HG03196 (cell line): ENCODE measurements at regions not wholly inside any gene's neighbourhood (a gene's known extent, or its start where the extent isn't known, plus 50 kb on each side); places are given as distances from the start of the nearest gene placed in this dataset.
"Not testable (repeated sequence)": the region's sequence is repeated elsewhere in the genome, so short reads cannot be mapped to it uniquely, and the experiment has no call there.

ENCODE experiments used
- ATAC-seq: cut with Tn5 transposase; IDR thresholded peaks from one replicate; pipeline ENCODE4 v1.9.1; 2021; ENCODE audit not compliant: unreplicated experiment

DNA sequence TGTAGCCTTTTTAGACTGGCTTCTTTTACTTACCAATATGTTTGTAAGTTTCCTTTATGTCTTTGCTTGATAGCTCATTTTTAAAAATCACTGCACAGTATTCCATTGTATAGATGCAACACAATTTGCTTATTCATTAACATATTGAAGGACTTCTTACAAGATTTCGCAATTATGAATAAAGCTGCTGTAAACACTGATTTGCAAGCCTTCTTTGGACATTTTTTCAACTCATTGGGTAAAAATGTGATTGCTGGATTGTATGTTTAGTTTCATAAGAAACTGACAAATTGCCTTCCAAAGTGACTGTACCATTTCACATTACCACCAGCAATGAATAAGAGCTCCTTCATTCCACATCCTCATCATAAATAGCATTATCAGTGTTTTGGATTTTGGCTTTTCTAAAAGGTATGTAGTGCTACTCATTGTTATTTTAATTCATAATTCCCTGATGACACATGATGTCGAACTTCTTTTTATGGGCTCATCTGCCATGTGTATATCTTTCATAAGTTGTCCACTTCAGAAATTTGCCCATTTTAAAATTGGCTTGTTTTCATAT, 80.7 kb downstream of the TFAP2B start:
- ATAC-seq, result no peak

DNA sequence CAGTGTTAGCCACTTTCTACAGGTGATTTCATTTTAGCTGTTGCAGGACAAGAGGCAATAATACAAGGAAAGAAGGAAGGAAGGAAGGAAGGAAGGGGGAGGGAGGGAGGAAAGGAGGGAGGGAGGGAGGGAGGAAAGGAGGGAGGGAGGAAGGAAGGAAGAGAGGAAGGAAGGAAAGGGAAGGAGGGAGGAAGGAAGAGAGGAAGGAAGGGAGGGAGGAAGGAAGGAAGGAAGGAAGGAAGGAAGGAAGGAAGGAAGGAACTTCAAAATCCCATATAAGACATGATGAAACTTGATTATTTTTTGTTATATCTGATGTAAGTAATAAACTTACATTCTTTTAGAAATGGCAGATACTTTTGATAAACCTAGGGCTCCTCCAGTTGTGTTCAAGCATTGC, 83.6 kb downstream of the TFAP2B start:
- no peak for ATAC-seq

DNA sequence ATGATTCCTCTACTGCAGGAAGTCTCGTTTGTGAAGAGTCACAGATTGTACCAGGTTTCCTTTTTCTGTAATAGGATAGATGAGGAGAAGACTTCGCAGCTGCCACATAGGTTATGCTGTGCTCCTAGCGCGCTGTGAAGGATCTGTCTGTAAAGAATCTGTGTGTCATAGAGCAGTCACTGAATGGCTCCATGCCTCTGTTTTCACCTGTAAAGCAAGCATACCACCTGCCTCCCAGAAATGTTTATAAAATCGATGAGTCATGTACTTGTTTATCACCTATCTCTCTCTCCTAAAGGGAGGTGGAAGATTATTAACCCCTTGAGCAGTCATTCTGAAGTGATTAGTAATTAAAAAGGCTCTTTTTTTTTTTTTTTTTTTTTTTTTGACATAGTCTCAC, 86.6 kb downstream of the TFAP2B start:
- ATAC-seq, result no peak

DNA sequence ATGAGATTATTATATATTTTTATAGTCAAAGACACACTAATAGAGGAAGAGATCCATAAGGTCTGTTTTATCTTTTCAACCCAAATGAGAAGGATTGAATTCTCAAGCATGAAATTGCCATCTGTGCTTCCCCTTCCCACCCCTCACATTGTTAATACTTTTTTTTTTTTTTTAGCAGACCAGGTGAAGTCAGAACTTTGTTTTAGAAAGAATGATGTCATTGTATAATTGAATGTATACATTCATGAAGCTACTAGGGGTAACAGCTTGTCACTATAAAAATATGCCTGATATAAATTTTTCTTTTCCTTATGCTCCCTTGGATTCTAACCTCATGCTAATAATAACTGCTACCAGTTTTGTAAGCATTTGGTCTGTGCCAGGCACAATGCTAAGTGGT, 88.9 kb downstream of the TFAP2B start:
- ATAC-seq, result no peak

DNA sequence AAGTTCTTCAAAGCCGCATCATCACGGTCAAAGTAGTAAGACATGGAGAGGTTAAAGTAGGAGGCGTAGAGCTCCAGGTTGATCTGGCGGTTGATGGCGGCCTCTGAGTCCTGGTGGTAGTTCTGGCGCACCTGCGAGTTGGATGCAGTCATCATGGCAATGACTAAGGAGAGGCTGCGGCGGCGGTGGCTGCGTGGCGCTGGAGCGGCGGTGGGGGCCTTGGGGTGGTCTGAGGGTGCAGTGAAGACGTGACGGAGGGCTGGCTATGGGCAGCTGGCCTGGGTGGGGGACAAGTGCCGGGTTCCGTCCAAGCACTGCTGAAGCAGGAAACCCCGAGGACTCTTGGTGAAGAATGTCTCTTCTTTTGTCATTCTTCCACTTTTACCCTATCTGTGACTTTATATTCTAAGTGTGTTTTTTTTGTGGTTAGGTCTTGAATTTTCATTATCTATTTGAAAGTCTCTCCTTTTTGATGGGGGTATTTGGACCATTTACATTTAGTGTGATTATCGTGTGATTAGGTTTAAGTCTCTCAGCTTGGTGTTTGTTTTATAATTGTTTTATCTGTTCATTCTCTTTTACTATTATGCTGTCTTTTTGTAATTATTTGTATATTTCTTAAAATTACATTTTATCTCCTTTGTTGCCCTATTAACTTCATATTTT, 94.6 kb downstream of the TFAP2B start:
- ATAC-seq, result no peak

DNA sequence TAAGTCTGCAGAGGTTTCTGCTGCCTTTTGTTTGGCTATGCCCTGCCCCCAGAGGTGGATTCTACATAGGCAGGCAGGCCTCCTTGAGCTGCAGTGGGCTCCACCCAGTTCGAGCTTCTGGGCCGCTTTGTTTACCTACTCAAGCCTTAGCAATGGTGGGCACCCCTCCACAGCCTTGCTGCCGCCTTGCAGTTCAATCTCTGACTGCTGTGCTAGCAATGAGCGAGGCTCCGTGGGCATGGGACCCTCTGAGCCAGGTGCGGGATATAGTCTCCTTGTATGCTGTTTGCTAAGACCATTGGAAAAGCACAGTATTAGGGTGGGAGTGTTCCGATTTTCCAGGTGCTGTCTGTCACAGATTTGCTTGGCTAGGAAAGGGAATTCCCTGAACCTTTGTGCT, 102.7 kb downstream of the TFAP2B start:
- ATAC-seq, result not testable (repeated sequence)

DNA sequence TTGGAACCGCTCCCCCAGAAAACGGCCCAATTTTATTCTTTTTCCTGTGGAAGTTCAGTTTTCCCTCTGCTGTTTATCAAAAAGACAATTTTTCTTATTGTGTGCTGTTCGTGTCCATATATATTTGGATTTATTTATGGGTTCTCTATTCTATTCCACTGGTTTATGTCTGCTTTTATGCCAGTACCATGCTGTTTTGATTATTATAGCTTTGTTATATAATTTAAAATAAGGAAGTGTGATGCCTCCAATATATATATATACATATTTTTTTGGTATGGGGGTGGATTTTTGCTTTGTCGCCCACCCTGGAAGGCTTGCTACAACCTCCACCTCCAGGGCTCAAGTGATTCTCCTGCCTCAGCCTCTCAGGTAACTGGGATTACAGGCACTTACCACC, 103.3 kb downstream of the TFAP2B start:
- no peak for ATAC-seq

DNA sequence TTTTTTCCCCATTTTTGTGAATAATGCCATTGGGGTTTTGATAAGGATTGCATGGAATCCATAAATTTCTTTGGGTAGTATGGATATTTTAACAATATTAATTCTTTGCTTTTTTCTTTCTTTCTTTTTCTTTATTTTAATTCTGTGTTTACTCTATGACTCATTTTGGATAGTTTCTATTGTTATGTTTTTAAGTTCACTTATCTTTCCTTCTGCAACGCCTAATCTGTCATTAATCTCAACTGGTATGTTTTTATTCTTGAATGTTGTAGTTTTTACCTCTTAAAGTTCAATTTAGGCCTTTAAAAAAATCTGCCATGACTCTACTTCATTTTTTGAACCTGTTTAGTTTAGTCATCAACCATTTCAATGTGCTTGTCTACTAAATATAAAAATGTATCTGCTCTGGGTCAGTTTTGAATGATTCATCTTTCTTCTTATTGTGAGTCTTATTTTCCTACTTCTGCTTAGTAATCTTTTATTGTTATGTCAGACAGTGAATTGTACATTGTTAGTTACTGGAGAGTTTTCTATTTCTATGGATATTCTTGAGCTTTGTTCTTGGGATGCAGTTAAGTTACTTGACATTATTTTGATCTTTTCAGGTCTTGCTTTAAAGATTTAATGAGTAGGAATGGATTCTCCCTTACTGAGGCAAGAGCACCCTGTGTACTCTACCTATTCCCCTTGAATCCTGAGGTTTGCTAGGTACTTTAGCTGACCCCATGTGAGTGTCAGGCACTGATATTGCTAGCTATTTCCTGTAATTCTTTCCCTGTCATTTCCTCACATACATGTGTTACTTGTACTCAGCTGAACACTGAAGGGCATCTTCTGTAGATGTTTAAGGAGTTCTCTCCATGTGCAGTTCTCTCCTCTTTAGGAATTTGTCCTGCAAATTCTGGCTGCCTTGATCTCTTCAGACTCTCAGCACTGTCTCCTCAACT, 104.2 kb downstream of the TFAP2B start:
- ATAC-seq, result no peak

DNA sequence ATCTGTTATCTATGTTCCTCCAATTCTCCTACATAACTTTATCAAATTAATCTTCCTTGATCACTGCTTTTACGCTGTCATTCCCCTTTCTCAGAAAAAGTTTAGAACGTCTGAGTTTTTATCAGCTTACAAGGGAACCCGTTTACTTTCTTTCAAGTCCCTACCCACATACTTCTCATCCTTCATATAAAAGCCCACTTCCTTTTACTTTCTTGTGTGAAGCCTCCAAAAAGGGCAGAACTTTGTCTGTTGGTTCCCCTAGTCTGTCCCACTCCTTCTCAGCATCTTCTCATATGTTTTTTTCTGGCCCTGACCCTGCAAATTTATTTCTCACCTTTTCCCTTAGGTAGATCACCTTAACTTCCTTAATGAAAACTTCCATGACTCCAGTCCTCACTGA, 106.1 kb downstream of the TFAP2B start:
- ATAC-seq, result no peak

DNA sequence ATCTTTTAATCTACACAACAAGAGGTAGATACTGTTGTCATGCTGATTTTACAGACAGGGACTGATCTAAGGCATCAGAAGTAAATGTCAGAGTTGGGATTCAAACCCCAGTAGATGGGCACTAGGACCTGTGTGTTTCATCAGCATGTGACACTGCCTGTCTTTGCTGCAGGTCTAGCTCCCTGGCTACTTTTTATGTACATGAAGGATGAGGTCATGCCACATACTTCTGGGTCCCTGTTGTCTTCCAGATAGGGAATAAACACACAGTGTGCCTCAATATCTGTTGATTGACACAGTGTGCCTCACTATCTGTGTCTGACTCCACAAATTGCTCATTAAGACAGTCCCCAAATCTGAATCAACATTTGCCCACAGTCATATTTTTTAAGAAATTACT, 106.9 kb downstream of the TFAP2B start:
- ATAC-seq, result no peak

DNA sequence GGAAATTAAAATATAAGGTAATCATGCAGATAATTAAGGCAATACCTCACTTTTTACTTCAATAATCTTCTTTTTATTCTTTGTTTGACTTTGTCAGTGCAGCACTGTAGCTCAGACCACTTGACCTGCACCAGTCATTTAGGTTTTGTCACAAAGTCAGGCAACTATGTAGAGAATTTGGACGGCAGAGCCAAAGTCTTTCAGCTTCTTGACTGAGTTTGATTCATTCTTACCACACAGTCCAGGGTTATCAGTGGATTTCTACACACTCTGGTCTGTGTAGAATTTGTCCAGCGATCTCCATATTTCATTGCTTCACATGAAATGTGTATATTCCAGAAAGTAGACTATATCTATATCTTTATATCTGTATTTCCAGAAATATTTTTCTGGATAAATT, 107.3 kb downstream of the TFAP2B start:
- no peak for ATAC-seq

DNA sequence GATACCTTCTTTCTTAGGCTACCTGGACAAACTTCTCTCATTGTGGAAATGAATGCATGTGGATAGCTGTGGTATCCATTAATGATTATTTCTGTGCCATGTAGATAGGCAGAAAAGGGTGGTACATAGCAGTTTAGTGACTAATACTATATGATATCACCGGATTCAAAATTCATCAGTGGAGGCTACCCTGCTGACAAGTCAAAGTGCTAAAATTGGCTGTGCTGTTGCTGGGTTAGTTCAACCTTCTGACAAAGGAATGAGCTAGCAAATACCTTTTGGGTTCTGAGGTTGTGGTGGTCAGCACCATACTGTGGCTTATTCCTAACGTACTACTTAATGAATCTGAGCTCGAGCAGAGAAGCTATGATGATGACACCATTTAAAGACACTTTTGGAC, 109.1 kb downstream of the TFAP2B start:
- ATAC-seq, result no peak

DNA sequence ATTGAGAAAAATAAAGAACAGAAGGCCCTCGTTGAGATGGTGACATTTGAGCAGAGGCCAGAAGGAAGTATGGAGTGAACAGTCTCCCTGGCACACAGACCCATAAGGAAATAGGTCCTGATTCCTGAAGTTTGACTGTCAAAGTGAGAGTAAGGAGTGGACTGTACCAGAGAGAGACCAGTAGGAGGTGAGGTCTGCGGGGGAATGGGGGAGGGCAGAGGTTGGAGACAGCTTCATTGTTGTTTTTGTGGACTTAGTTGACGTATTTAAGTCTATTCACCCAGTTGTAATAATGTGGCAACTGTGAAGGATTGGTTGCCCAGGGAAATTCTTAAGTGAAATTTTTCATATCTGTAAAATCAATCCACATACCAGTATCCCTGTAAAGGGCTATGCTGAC, 110.7 kb downstream of the TFAP2B start:
- ATAC-seq, result no peak

DNA sequence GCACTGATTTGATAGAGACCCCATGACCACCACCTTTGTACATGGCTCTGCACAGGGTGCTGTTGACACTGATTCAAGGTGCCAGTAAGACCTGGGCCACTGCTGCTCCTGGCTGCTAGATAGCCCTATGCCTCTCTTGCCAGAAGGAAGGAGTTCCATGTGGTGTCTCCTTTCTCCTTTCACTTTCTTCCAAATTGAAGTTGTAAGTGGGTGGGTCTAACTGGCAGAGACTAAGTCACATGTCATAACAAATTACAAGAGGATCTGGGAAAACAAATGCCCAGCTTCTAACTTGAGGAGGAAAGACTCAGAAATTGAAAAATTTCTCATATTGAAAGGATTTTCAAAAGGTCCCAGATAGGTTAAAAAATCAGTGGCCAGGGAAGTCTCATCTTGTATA, 116.8 kb downstream of the TFAP2B start:
- no peak for ATAC-seq

DNA sequence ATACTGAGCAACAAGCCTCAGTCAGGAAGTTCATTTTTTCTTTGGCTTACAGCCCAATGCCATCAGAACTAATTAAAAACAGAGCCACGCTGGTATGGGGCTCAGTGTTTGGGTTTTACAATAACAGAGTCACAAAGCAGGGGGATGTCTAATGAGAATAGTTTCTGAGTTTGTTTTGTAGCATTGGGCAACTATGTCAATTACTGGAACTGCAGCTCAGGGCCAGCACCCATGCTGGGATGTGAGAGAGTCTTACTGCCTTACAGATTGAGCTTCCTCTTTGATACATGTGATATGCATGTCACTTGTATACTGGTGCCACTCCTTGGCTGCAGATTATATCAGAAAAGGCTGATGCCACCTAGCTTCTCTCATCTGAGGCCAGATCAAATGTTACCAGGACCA, 117.6 kb downstream of the TFAP2B start:
- no peak for ATAC-seq

DNA sequence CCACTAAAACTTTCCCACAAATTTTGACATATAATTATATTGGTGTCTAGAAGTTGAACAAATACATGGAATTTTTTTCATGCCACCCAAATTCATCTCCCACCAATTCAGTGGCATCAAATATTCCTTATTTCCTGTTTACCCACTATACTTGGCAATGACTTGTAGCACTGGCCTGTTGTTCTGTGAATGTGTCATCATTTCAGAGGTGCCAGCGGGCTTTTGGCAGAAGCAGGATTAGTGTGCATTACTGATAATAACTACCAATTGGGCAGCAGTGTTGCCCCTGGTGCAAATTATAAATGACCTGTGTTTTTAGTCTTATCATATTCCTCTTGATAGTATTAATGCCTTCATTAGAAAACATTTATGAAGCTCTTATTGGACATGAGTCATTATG, 121.3 kb downstream of the TFAP2B start:
- no peak for ATAC-seq

DNA sequence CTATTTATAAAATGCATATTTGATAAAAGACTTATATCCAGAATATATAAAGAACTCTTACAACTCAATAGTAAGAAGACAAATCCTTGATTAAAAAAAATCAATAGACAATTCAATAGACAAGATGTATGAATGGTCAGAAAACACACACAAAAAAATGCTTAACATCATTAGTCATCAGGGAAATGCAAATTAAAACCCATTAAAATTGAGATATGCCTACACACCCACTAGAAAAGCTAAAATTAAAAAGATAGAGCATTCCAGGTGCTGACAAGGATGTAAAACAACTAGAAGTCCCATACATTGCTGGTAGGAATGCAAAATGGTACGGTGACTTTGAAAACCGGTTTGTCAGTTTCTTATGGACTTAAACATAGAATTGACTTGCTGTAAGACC, 127.1 kb downstream of the TFAP2B start:
- ATAC-seq, result no peak

DNA sequence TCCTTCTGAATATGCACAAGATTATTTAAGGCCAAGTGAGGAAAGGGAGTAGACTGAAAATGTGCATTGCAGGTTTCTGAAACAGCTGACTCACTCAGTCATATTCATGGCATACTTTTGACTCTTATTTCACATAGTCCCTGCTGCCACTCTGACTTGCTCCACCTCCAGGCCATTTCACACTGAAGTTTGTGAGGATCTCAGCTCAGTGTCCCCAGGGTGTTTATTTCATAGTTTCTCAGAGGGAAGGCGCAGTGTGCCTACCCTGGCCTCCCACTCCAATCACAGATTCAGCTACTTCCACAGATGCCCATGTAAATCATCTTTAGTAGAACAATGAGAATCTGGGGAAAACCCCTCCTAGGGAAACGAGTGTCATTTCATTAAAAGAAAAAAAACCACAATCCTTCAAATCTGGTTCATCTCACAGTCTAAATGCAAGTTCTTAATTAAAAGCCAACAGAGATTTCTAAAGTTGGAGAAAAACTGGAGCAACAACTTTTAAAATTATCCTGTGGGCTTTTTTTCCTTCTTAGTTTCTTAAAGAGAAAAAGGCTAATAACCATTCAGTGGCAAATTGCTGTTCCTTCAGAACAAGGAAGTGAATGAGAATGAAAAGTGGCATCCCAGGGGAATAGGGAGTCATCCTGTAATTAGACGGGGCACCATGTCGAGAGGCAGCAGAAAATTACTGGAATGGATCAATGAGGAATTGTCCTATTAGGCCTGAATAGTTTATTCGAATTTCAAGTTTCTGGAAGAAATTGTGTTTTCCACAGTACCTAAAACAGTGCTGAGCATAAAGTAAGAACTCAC, 133.6 kb downstream of the TFAP2B start:
- ATAC-seq, result peak; percentile 65

DNA sequence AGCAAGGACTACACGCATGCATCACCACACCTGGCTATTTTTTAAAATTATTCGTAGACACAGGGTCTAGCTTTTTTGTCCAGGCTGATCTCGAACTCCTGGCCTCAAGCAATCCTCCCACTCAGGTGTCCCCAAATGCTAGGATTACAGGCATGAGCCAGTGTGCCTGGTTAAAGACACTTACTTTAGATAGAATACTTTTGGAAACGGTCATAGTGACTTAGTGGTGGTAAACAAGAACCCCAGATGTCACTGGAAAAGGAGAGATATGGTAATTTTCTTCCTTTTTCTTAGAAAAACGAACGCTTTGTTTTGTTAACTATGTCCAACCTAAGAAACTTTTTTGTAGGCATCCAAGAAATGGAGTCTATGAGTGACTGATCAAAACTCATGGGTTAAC, 137.3 kb downstream of the TFAP2B start:
- ATAC-seq, result no peak

DNA sequence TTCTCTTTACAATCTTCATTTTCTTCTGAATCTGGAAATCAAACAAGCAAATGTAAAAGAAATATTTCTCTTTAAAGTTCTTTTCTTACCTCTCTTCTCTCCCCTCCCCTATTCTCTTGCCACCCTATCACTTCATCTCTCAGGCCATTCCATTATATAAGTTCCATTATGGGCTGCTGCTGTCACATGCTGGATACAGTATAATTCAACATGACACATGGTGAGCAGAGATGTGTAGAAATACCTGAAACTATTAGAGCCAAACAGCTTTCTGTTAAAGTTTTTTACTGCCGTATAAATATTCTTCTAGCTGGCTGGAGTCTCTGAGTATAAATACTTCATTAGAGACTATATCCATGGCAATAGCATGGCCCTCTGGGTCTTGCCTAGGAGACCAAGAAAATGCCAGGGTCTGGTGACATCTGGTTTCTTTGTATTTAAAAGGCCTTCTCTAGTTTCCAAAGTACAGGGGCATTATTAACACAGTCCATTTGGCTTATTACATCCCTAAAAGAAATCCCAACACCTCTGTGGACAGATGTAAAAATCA, 139.6 kb downstream of the TFAP2B start:
- no peak for ATAC-seq

DNA sequence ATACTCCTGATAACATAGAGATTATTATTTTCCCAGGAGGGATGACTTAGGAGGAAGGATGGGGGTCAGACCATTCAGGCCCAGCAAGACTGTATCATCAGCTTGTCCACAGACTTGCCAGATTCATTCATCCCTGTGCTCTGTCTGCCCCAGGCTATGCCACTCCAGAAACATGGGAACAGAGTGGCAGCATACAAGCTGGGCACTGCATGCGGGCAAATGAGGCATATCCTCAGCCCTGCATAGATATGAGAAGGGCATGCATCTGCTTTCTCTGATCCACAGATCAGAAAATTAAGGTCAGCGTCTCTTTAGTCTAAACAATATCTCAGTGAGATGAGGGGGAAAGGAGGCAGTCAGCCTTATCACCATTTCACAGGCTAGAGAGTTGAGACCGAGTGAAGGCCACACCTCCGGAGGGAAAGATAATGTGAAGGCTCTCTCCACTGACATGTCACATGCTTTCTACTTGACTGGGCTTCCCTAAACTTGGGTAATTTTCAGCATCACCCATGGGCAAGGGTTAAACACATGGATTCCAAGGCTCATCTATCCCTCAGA, 140.5 kb downstream of the TFAP2B start:
- ATAC-seq, result no peak
